Amniotic stem cell (primary cell): ENCODE measurements at regions not wholly inside any gene's neighbourhood (a gene's known extent, or its start where the extent isn't known, plus 50 kb on each side); places are given as distances from the start of the nearest gene placed in this dataset.

Experiments used
- DNase-seq: peaks from one replicate; lab custom pipeline; 2025; lab: John Stamatoyannopoulos, UW

- DNase-seq: no peak
Measured at GRCh38 chr13:91278291-91278690, 69.2 kb upstream of the MIR17HG start.

DNA sequence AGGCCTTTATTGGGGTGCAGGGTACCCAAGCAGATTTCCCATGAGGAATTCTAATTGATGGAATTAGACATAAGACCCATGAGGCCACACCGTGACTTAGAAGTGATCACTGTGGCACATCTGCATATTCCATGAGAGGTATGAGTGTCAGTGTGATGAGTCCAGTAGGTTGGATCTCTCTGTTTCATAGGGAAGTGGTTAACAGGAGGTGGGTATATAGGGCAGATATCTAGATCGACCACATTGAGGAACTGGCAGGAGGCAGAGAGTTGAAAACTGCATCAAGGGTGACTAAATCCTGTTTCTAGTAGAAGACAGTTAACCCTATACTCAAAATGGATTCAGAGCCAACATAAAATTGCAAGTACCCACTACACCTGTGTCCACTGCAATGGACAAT, 68.6 kb upstream of the MIR17HG start:
- DNase-seq: no peak

DNA sequence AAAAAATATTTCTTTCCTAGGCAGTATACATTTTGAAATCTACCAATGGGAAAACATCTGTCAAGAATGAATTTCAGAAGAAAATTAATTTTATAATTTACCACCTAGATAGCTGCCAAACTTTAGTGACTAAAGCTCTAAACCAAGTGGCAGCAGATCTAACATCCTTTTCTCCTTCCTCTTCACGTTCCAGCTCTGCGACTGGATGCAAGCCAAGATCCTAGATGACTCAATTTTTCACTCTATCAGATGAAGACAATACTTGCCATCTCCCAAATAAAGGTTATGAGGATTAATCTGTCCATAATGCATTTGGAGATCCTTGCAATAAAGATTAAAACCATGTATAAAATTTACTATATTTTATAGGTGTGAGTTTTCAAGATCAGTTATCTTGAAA, 66.7 kb upstream of the MIR17HG start:
- no peak for DNase-seq

DNA sequence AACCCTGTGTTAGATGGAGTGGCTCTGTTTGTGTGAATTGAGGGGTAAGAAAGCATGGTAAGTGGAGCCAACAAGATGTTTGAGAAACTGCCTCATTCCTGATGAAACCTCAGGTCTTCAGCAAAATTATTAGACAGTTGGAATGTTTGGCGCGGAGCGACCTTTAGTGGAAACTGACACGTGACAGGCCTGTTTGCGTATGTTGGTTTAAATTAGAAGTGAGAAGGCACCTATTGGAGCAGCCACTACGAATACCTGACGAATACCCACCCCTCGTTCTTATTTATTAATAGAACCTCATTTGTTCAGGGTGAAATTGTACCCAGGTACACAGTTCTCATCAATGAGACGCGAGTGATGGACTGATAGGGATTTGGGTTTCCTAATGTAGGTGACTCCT, 63.2 kb upstream of the MIR17HG start:
- DNase-seq: no peak

DNA sequence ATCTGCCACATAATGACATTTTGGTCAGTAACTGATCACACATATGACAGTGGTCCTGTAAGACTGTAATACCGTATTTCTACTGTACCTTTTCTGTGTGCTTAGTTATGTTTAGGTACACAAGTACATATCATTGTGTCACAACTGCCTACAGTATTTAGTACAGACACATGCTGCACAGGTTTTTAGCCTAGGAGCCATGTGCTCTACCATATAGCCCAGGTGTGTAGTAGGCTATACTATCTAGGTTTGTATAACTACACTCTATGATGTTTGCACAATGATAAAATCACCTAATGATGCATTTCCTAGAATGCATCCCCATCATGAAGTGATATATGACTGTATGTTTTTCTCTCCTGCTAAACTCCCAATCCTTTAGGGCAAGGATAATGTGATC, 61.2 kb upstream of the MIR17HG start:
- DNase-seq: no peak

- DNase-seq: no peak
Measured at GRCh38 chr13:91291078-91291477, 56.4 kb upstream of the MIR17HG start.

DNA sequence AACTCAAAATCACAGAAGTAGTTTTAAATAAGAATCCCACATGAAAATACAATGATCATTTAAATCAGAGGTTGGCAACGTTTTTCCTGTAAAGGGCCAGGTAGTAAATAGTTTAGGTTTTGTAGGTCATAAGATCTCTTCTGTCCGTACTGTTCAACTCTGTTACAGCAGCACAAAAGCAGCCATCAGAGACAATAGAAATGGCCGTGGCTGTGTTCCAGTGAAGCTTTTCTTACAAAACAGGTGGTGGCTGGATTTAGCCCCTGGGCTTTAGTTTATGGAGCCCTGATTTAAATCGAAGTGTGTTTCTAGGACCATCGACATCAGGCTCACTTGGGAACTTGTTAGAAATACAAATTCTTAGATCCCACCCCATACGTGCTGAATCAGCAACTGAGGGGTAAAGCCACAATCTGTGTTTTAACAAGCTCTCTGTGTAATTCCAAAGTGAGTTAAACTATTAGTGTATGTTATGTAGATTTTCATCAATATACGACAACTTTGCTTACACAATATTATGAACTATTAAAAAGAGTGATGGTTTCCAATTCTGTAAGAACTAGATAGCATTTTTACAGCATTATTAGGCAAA, 54.8 kb upstream of the MIR17HG start:
- no peak for DNase-seq

DNA sequence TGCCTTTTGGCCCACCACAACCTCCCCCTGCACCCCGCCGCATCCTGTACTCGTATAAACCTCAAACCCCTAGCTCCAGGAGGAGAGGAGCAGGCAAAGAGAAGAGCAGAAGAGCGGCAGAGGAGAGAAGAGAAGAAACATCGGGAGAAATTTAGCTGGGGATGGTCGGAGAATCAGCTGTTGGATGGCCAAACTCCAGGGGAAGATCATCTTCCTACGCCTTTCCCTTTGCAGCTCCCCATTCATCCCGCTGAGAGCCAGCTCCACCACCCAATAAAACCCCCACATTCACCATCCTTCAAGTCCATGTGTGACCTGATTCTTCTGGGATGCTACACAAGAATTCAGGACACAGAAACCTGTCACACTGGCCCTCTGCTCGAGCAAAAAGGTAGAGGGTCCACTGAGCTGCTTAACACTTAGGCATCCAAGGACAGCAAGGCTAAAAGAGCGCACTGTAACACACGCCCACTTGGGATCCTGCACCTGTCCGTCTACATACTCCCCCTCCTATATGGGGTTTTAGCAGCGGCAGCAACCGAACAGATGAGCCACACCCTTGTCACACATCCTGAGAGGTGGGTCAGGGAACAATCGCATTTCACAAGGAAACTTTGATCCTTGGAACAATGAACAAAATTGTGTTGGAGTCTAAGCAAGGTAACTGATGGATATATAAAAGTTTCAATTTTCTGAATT, 51.6 kb upstream of the MIR17HG start:
- no peak for DNase-seq

- no peak for DNase-seq
Measured at GRCh38 chr13:91297503-91297902, 50.0 kb upstream of the MIR17HG start.
